Osteoblast (primary cell): ENCODE measurements at regions not wholly inside any gene's neighbourhood (a gene's known extent, or its start where the extent isn't known, plus 50 kb on each side); places are given as distances from the start of the nearest gene placed in this dataset.

Source experiments
- DNase-seq: peaks from one replicate; pipeline ENCODE4 v3.0.0; 2011; ENCODE audit warnings: low spot score, mixed read lengths; ENCODE audit not compliant: insufficient read length; ENCODE audit errors: missing footprints
- H2AFZ ChIP-seq: 2 replicates; pipeline ENCODE4 v1.6.0; 2011; ENCODE audit warnings: mild to moderate bottlenecking, low read length
- H3K27ac ChIP-seq: 2 replicates; pipeline ENCODE4 v1.5.1; 2011; ENCODE audit warnings: mild to moderate bottlenecking, low read depth, low read length, moderate library complexity
- H3K27me3 ChIP-seq: 2 replicates; pipeline ENCODE4 v1.6.0; 2012; ENCODE audit warnings: mild to moderate bottlenecking, control low read depth, inconsistent platforms, low read length, moderate library complexity; ENCODE audit not compliant: insufficient read depth
- H3K36me3 ChIP-seq: 2 replicates; pipeline ENCODE4 v1.5.1; 2011; ENCODE audit warnings: mild to moderate bottlenecking, low read length, control low read depth, moderate library complexity; ENCODE audit not compliant: insufficient read depth
- H3K4me1 ChIP-seq: 2 replicates; pipeline ENCODE4 v1.5.1; 2011; ENCODE audit warnings: mild to moderate bottlenecking, low read length, control low read depth, moderate library complexity; ENCODE audit not compliant: insufficient read depth
- H3K4me2 ChIP-seq: 2 replicates; pipeline ENCODE4 v1.6.0; 2011; ENCODE audit warnings: mild to moderate bottlenecking, low read length; ENCODE audit not compliant: insufficient read depth
- H3K4me3 ChIP-seq: fragments of 200-600 bp; sonication (generic); 3 replicates; pipeline ENCODE4 v1.5.1; 2012; ENCODE audit warnings: mild to moderate bottlenecking, low read length, inconsistent platforms; ENCODE audit not compliant: insufficient read depth
- H3K79me2 ChIP-seq: 2 replicates; pipeline ENCODE4 v1.6.0; 2012; ENCODE audit warnings: mild to moderate bottlenecking, low read length, control low read depth, inconsistent platforms; ENCODE audit not compliant: insufficient read depth
- H3K9me3 ChIP-seq: 2 replicates; pipeline ENCODE4 v1.5.1; 2011; ENCODE audit warnings: low read depth, low read length, control low read depth
- H4K20me1 ChIP-seq: 2 replicates; pipeline ENCODE4 v1.6.0; 2012; ENCODE audit warnings: mild to moderate bottlenecking, low read length, control low read depth; ENCODE audit not compliant: insufficient read depth
- CTCF ChIP-seq: IDR thresholded peaks from 2 replicates; pipeline ENCODE4 v1.5.1; 2011; ENCODE audit warnings: mild to moderate bottlenecking, low read depth, low read length, moderate library complexity; ENCODE audit errors: extremely low read depth

GRCh38 chr22:47259049-47259448 is 496.6 kb downstream of the TBC1D22A start:
- no peaks in the 10 kb centered on the region for H3K9me3 ChIP-seq
- H3K4me2 ChIP-seq, result no peak overlapping the region
- H3K27me3 ChIP-seq, result no peaks in the 10 kb centered on the region
- H3K4me3 ChIP-seq, result no peak overlapping the region
- H3K4me1 ChIP-seq, result no peaks in the 10 kb centered on the region
- DNase-seq, result no peak
- no peak overlapping the region for H2AFZ ChIP-seq
- no peaks in the 10 kb centered on the region for H3K79me2 ChIP-seq
- no peak overlapping the region for H3K27ac ChIP-seq
- H4K20me1 ChIP-seq, result no peaks in the 10 kb centered on the region
- TF ChIP-seq CTCF, result no peak
- no peaks in the 10 kb centered on the region for H3K36me3 ChIP-seq

GRCh38 chr22:47257976-47258375 is 495.5 kb downstream of the TBC1D22A start:
- no peak for TF ChIP-seq CTCF
- Histone ChIP-seq H3K36me3 (no peaks in the 10 kb centered on the region), H3K4me1 (no peaks in the 10 kb centered on the region), H3K79me2 (no peaks in the 10 kb centered on the region), H3K4me2 (no peak overlapping the region), H2AFZ (no peak overlapping the region), H3K4me3 (no peak overlapping the region), H3K27me3 (no peaks in the 10 kb centered on the region), H3K9me3 (peaks cover 2% of the 10 kb centered on the region), H3K27ac (no peak overlapping the region), H4K20me1 (no peaks in the 10 kb centered on the region)
- DNase-seq, result no peak

DNA sequence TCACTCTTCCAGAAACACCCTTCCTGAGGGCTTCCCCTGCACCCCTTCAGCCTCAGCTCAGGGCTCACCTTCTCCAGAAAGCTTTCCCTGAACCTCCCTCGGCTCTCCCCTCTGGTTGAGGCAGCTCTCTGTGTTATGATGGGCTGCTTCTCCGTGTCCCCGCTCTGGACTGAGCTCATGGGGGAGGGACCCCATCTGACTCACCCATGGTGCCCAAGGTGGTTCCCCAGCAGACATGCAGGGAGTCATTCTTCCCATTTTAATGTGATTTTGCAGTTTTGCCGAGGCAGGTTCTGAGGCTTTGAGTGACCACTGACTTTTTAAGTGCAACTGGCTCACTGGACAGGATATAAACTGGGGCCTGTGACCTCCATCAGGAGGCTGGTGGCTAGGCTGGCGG is 495.1 kb downstream of the TBC1D22A start:
- Histone ChIP-seq H3K4me1 (no peaks in the 10 kb centered on the region), H3K9me3 (peaks cover 2% of the 10 kb centered on the region), H3K4me3 (no peak overlapping the region), H3K27me3 (no peaks in the 10 kb centered on the region), H3K36me3 (no peaks in the 10 kb centered on the region), H3K79me2 (no peaks in the 10 kb centered on the region), H2AFZ (no peak overlapping the region), H4K20me1 (no peaks in the 10 kb centered on the region), H3K27ac (no peak overlapping the region), H3K4me2 (no peak overlapping the region)
- DNase-seq, result no peak
- no peak for TF ChIP-seq CTCF

DNA sequence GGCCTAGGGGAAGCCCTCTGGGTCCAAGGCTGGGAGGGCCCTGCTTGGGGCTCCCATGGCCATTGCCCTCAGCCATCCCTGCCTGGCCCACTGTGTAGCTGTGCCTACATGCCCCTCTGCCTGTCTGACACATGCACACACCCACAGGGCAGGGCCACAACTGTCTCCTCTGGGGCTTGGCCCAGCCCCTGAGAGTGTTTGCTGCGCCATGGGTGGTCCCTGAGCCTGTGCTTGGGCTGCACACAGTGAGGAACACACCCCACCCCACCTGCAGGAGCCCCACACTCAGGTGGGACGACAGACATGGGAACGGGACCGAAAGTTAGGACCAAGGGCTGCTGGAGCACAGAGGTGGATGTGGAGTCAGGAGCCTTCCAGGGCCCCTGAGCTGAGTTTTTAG is 489.5 kb downstream of the TBC1D22A start:
- H3K4me1 ChIP-seq, result no peaks in the 10 kb centered on the region
- H3K4me3 ChIP-seq, result no peak overlapping the region
- no peak for DNase-seq
- no peaks in the 10 kb centered on the region for H4K20me1 ChIP-seq
- peaks cover 2% of the 10 kb centered on the region for H3K9me3 ChIP-seq
- H3K27ac ChIP-seq, result no peak overlapping the region
- TF ChIP-seq CTCF, result no peak
- H3K4me2 ChIP-seq, result no peak overlapping the region
- no peaks in the 10 kb centered on the region for H3K27me3 ChIP-seq
- H3K79me2 ChIP-seq, result no peaks in the 10 kb centered on the region
- no peaks in the 10 kb centered on the region for H3K36me3 ChIP-seq
- no peak overlapping the region for H2AFZ ChIP-seq
